ENCODE measurements at regions not wholly inside any gene's neighbourhood (a gene's known extent, or its start where the extent isn't known, plus 50 kb on each side); places are given as distances from the start of the nearest gene placed in this dataset.

DNA sequence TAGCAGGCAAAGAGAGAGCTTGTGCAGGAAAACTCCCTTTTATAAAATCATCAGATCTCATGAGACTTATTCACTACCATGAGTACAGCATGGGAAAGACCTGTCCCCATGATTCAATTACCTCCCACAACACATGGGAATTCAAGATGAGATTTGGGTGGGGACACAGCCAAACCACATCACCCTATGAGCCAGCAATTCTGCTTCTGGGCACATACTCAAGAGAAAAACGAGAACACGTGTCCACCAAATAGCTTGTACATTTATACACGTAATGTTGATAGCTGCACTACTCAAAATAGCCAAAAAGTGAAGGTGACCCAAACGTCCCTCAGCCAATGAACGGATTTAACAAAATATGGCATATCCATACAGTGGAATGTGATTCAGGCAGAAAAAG is 94.5 kb upstream of the DHRSX start:
- TF ChIP-seq, protein P1, sequence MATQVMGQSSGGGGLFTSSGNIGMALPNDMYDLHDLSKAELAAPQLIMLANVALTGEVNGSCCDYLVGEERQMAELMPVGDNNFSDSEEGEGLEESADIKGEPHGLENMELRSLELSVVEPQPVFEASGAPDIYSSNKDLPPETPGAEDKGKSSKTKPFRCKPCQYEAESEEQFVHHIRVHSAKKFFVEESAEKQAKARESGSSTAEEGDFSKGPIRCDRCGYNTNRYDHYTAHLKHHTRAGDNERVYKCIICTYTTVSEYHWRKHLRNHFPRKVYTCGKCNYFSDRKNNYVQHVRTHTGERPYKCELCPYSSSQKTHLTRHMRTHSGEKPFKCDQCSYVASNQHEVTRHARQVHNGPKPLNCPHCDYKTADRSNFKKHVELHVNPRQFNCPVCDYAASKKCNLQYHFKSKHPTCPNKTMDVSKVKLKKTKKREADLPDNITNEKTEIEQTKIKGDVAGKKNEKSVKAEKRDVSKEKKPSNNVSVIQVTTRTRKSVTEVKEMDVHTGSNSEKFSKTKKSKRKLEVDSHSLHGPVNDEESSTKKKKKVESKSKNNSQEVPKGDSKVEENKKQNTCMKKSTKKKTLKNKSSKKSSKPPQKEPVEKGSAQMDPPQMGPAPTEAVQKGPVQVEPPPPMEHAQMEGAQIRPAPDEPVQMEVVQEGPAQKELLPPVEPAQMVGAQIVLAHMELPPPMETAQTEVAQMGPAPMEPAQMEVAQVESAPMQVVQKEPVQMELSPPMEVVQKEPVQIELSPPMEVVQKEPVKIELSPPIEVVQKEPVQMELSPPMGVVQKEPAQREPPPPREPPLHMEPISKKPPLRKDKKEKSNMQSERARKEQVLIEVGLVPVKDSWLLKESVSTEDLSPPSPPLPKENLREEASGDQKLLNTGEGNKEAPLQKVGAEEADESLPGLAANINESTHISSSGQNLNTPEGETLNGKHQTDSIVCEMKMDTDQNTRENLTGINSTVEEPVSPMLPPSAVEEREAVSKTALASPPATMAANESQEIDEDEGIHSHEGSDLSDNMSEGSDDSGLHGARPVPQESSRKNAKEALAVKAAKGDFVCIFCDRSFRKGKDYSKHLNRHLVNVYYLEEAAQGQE (IDR thresholded peaks at IDR 0.05; ENCODE audit: borderline replicate concordance): no peak
- TF ChIP-seq RAD21 (conservative IDR thresholded peaks at IDR 0.05) (no peak), POLR2AphosphoS5 (IDR thresholded peaks at IDR 0.05) (no peak), EP300 (conservative IDR thresholded peaks at IDR 0.05; ENCODE audit: poor library complexity, severe bottlenecking) (no peak)
- TF ChIP-seq, protein P2, sequence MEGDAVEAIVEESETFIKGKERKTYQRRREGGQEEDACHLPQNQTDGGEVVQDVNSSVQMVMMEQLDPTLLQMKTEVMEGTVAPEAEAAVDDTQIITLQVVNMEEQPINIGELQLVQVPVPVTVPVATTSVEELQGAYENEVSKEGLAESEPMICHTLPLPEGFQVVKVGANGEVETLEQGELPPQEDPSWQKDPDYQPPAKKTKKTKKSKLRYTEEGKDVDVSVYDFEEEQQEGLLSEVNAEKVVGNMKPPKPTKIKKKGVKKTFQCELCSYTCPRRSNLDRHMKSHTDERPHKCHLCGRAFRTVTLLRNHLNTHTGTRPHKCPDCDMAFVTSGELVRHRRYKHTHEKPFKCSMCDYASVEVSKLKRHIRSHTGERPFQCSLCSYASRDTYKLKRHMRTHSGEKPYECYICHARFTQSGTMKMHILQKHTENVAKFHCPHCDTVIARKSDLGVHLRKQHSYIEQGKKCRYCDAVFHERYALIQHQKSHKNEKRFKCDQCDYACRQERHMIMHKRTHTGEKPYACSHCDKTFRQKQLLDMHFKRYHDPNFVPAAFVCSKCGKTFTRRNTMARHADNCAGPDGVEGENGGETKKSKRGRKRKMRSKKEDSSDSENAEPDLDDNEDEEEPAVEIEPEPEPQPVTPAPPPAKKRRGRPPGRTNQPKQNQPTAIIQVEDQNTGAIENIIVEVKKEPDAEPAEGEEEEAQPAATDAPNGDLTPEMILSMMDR (IDR thresholded peaks at IDR 0.05; ENCODE audit: poor library complexity, severe bottlenecking): no peak
